Neural cell (in vitro differentiated cells): ENCODE measurements at regions not wholly inside any gene's neighbourhood (a gene's known extent, or its start where the extent isn't known, plus 50 kb on each side); places are given as distances from the start of the nearest gene placed in this dataset.

Experiments
- H2AFZ ChIP-seq: fragments of 200-600, 300-800 bp; sonication (generic), shearing (Covaris generic); 2 replicates; pipeline ENCODE4 v1.6.0; 2014; ENCODE audit warnings: low read depth, mild to moderate bottlenecking, antibody characterized with exemption, low read length, moderate library complexity
- H3F3A ChIP-seq: fragments of 200-600 bp; shearing (Covaris generic); 2 replicates; pipeline ENCODE4 v1.6.1; 2016; ENCODE audit warnings: mild to moderate bottlenecking, moderate library complexity, mixed read lengths, antibody characterized with exemption, low read length; ENCODE audit not compliant: insufficient read depth, poor library complexity, severe bottlenecking
- H3K27ac ChIP-seq: fragments of 200-600, 300-800 bp; sonication (generic), shearing (Covaris generic); 2 replicates; pipeline ENCODE4 v1.5.1; 2014; ENCODE audit warnings: mild to moderate bottlenecking, low read length, moderate library complexity
- H3K27me3 ChIP-seq: fragments of 300-800, 200-600 bp; sonication (generic), shearing (Covaris generic); 2 replicates; pipeline ENCODE4 v1.6.0; 2014; ENCODE audit warnings: mild to moderate bottlenecking, low read depth, low read length, moderate library complexity; ENCODE audit not compliant: insufficient read depth
- H3K36me3 ChIP-seq: fragments of 300-800, 200-600 bp; sonication (generic), shearing (Covaris generic); 2 replicates; pipeline ENCODE4 v1.5.1; 2014; ENCODE audit warnings: mild to moderate bottlenecking, antibody characterized with exemption, low read length, moderate library complexity; ENCODE audit not compliant: insufficient read depth
- H3K4me2 ChIP-seq: fragments of 300-800, 200-600 bp; sonication (generic), shearing (Covaris generic); 2 replicates; pipeline ENCODE4 v1.6.0; 2014; ENCODE audit warnings: mild to moderate bottlenecking, low read length
- H3K4me3 ChIP-seq: fragments of 300-800, 200-600 bp; sonication (generic), shearing (Covaris generic); 2 replicates; pipeline ENCODE4 v1.5.1; 2014; ENCODE audit warnings: mild to moderate bottlenecking, low read length, moderate library complexity
- H3K79me2 ChIP-seq: fragments of 200-600 bp; shearing (Covaris generic); replicated peaks from 2 replicates; pipeline ENCODE4 v1.6.0; 2014; ENCODE audit warnings: mild to moderate bottlenecking, low read length, moderate library complexity; ENCODE audit not compliant: insufficient read depth
- H3K9ac ChIP-seq: fragments of 300-800, 200-600 bp; sonication (generic), shearing (Covaris generic); 2 replicates; pipeline ENCODE4 v1.6.1; 2016; ENCODE audit warnings: mild to moderate bottlenecking, low read length, mixed read lengths
- H3K9me2 ChIP-seq: fragments of 200-600 bp; shearing (Covaris generic); 2 replicates; pipeline ENCODE4 v1.6.1; 2016; ENCODE audit warnings: mild to moderate bottlenecking, low read length, mixed read lengths; ENCODE audit not compliant: insufficient read depth
- H3K9me3 ChIP-seq: fragments of 200-600, 300-800 bp; sonication (generic), shearing (Covaris generic); 2 replicates; pipeline ENCODE4 v1.6.1; 2016; ENCODE audit warnings: mild to moderate bottlenecking, mixed run types, low read length, moderate library complexity, mixed read lengths
- H4K20me1 ChIP-seq: fragments of 200-600 bp; shearing (Covaris generic); 2 replicates; pipeline ENCODE4 v1.6.1; 2016; ENCODE audit warnings: mild to moderate bottlenecking, mixed run types; ENCODE audit not compliant: insufficient read depth
- CTCF ChIP-seq: fragments of 450-650 bp; IDR thresholded peaks from 2 replicates; pipeline ENCODE4 v1.5.1; 2014; ENCODE audit warnings: antibody characterized with exemption, mild to moderate bottlenecking, moderate library complexity; ENCODE audit not compliant: poor library complexity, severe bottlenecking
- EP300 ChIP-seq: fragments of 450-650 bp; conservative IDR thresholded peaks from 2 replicates; pipeline ENCODE4 v1.6.1; 2014; ENCODE audit warnings: antibody characterized with exemption, mild to moderate bottlenecking, moderate library complexity; ENCODE audit not compliant: poor library complexity, severe bottlenecking
- EZH2 ChIP-seq: fragments of 200-600, 300-800 bp; shearing (Covaris generic), sonication (generic); IDR thresholded peaks from 2 replicates; pipeline ENCODE4 v1.6.1; 2014; ENCODE audit warnings: antibody characterized with exemption, low read length, borderline replicate concordance, mild to moderate bottlenecking; ENCODE audit not compliant: insufficient read depth, poor library complexity, severe bottlenecking
- MXI1 ChIP-seq: fragments of 450-650 bp; conservative IDR thresholded peaks from 2 replicates; pipeline ENCODE4 v1.6.1; 2014; ENCODE audit warnings: antibody characterized with exemption, mild to moderate bottlenecking; ENCODE audit not compliant: poor library complexity, severe bottlenecking
- POLR2AphosphoS5 ChIP-seq: IDR thresholded peaks from 2 replicates; pipeline ENCODE4 v1.6.1; 2012
- RAD21 ChIP-seq: fragments of 450-650 bp; conservative IDR thresholded peaks from 2 replicates; pipeline ENCODE4 v1.6.1; 2014; ENCODE audit warnings: antibody characterized with exemption, mild to moderate bottlenecking, moderate library complexity
- REST ChIP-seq: IDR thresholded peaks from 2 replicates; pipeline ENCODE4 v1.6.1; 2012; ENCODE audit warnings: borderline replicate concordance
- SMC3 ChIP-seq: fragments of 450-650 bp; conservative IDR thresholded peaks from 2 replicates; pipeline ENCODE4 v1.6.1; 2014; ENCODE audit warnings: antibody characterized with exemption, mild to moderate bottlenecking, moderate library complexity; ENCODE audit not compliant: poor library complexity
- TAF1 ChIP-seq: IDR thresholded peaks from 2 replicates; pipeline ENCODE4 v1.6.1; 2012; ENCODE audit warnings: low read depth

GRCh38 chr1:192080684-192081083, 77.6 kb upstream of the RGS18 start:
- Histone ChIP-seq H3K9me2 (no peaks in the 10 kb centered on the region), H4K20me1 (no peaks in the 10 kb centered on the region), H3K79me2 (no peaks in the 10 kb centered on the region), H2AFZ (no peak overlapping the region), H3K9ac (peak overlapping the region; percentile 1), H3K4me2 (peak overlapping the region; percentile 66), H3K27me3 (no peaks in the 10 kb centered on the region), H3F3A (no peaks in the 10 kb centered on the region), H3K36me3 (no peaks in the 10 kb centered on the region), H3K27ac (peak overlapping the region; percentile 78), H3K9me3 (no peaks in the 10 kb centered on the region), H3K4me3 (peak overlapping the region; percentile 26)
- TF ChIP-seq CTCF (no peak), EP300 (peak; percentile 37), POLR2AphosphoS5 (peak; percentile 55)

- Histone ChIP-seq H2AFZ (no peak overlapping the region), H4K20me1 (no peaks in the 10 kb centered on the region), H3K27me3 (no peaks in the 10 kb centered on the region), H3K9me3 (no peaks in the 10 kb centered on the region), H3F3A (no peaks in the 10 kb centered on the region), H3K36me3 (no peaks in the 10 kb centered on the region), H3K9me2 (no peaks in the 10 kb centered on the region), H3K4me3 (no peak overlapping the region), H3K27ac (peak overlapping the region; percentile 78), H3K4me2 (peak overlapping the region; percentile 42), H3K9ac (no peak overlapping the region), H3K79me2 (no peaks in the 10 kb centered on the region)
- no peak for TF ChIP-seq RAD21
- TF ChIP-seq TAF1 = no peak
- TF ChIP-seq EZH2 = no peak
- TF ChIP-seq CTCF = no peak
- TF ChIP-seq SMC3 = no peak
- TF ChIP-seq POLR2AphosphoS5 = no peak
- no peak for TF ChIP-seq MXI1
- no peak for TF ChIP-seq EP300
- TF ChIP-seq REST = no peak
These were observed 76.9 kb upstream of the RGS18 start for GRCh38 chr1:192081359-192081758.
